WERI-Rb-1 (cell line): ENCODE measurements at regions not wholly inside any gene's neighbourhood (a gene's known extent, or its start where the extent isn't known, plus 50 kb on each side); places are given as distances from the start of the nearest gene placed in this dataset.

Experiments
- DNase-seq: peaks from one replicate; pipeline ENCODE4 v3.0.0-alpha.2; 2020
- H3K27ac ChIP-seq: fragments of 250-450 bp; sonication (Bioruptor Pico); 2 replicates; pipeline ENCODE4 v1.5.1; 2020; ENCODE audit warnings: mild to moderate bottlenecking, moderate library complexity
- H3K27me3 ChIP-seq: fragments of 250-450 bp; sonication (Bioruptor Pico); 2 replicates; pipeline ENCODE4 v1.5.1; 2021; ENCODE audit warnings: mild to moderate bottlenecking, low read depth, moderate library complexity; ENCODE audit not compliant: insufficient read depth, severe bottlenecking
- H3K36me3 ChIP-seq: fragments of 250-450 bp; sonication (Bioruptor Pico); 2 replicates; pipeline ENCODE4 v1.5.1; 2020; ENCODE audit warnings: mild to moderate bottlenecking, moderate library complexity
- H3K4me3 ChIP-seq: 2 replicates; pipeline ENCODE4 v1.5.1; 2011; ENCODE audit warnings: low read depth, mild to moderate bottlenecking, control low read depth, low read length
- H3K9me3 ChIP-seq: fragments of 250-450 bp; sonication (Bioruptor Pico); 2 replicates; pipeline ENCODE4 v1.5.1; 2021; ENCODE audit warnings: mild to moderate bottlenecking, moderate library complexity; ENCODE audit not compliant: severe bottlenecking
- CTCF ChIP-seq: IDR thresholded peaks from 2 replicates; pipeline ENCODE4 v1.5.1; 2011; ENCODE audit warnings: low read depth, mild to moderate bottlenecking, control low read depth, inconsistent platforms, low read length

- Histone ChIP-seq H3K9me3 (no peaks in the 10 kb centered on the region), H3K4me3 (no peak overlapping the region), H3K27me3 (peaks cover 57% of the 10 kb centered on the region), H3K36me3 (no peaks in the 10 kb centered on the region), H3K27ac (no peak overlapping the region)
- no peak for TF ChIP-seq CTCF
- DNase-seq: no peak
Measured at GRCh38 chr9:26034786-26035185, 356.5 kb upstream of the TUSC1 start.

- no peak overlapping the region for H3K27ac ChIP-seq
- no peak overlapping the region for H3K4me3 ChIP-seq
- H3K36me3 ChIP-seq: no peaks in the 10 kb centered on the region
- peaks cover 60% of the 10 kb centered on the region for H3K27me3 ChIP-seq
- no peak for TF ChIP-seq CTCF
- H3K9me3 ChIP-seq: no peaks in the 10 kb centered on the region
- DNase-seq: no peak
Measured at GRCh38 chr9:26033336-26033735, 355.1 kb upstream of the TUSC1 start.

- no peak for DNase-seq
- H3K27ac ChIP-seq: no peak overlapping the region
- no peak overlapping the region for H3K4me3 ChIP-seq
Measured at GRCh38 chr9:26026423-26027100, 348.3 kb upstream of the TUSC1 start.

GRCh38 chr9:26013199-26013598, 335.0 kb upstream of the TUSC1 start:
- Histone ChIP-seq H3K27me3 (peaks cover 26% of the 10 kb centered on the region), H3K9me3 (no peaks in the 10 kb centered on the region), H3K4me3 (no peak overlapping the region), H3K36me3 (no peaks in the 10 kb centered on the region), H3K27ac (no peak overlapping the region)
- DNase-seq: no peak
- TF ChIP-seq CTCF: no peak

More at GRCh38 chr9:26026423-26027100, 348.3 kb upstream of the TUSC1 start:
- no peak for TF ChIP-seq CTCF
- no peaks in the 10 kb centered on the region for H3K9me3 ChIP-seq
- no peaks in the 10 kb centered on the region for H3K36me3 ChIP-seq
- peaks cover 26% of the 10 kb centered on the region for H3K27me3 ChIP-seq

GRCh38 chr9:26012797-26013196, 334.6 kb upstream of the TUSC1 start:
- no peaks in the 10 kb centered on the region for H3K9me3 ChIP-seq
- H3K4me3 ChIP-seq: no peak overlapping the region
- peaks cover 26% of the 10 kb centered on the region for H3K27me3 ChIP-seq
- no peaks in the 10 kb centered on the region for H3K36me3 ChIP-seq
- H3K27ac ChIP-seq: no peak overlapping the region
- no peak for TF ChIP-seq CTCF
- no peak for DNase-seq

GRCh38 chr9:25994605-25995004, 316.4 kb upstream of the TUSC1 start:
- H3K9me3 ChIP-seq: no peaks in the 10 kb centered on the region
- no peak overlapping the region for H3K4me3 ChIP-seq
- H3K27me3 ChIP-seq: peaks cover 32% of the 10 kb centered on the region
- DNase-seq: no peak
- TF ChIP-seq CTCF: no peak
- H3K36me3 ChIP-seq: no peaks in the 10 kb centered on the region
- no peak overlapping the region for H3K27ac ChIP-seq
